ENCODE measurements at regions not wholly inside any gene's neighbourhood (a gene's known extent, or its start where the extent isn't known, plus 50 kb on each side); places are given as distances from the start of the nearest gene placed in this dataset.

GRCh38 chr12:130254461-130255276 lies 83.0 kb upstream of the PIWIL1 start:
- peak; percentile 60 for DNase-seq (ENCODE audit: low read depth)

GRCh38 chr12:130258863-130259262 lies 78.8 kb upstream of the PIWIL1 start:
- DNase-seq (ENCODE audit: low read depth): no peak

- DNase-seq (ENCODE audit: low read depth): no peak
Measured at GRCh38 chr12:130263025-130263424, 74.7 kb upstream of the PIWIL1 start.

- DNase-seq (ENCODE audit: low read depth): no peak
Measured at GRCh38 chr12:130263996-130264395, 73.7 kb upstream of the PIWIL1 start.

- peak; percentile 8 for DNase-seq (ENCODE audit: low read depth)
Measured at GRCh38 chr12:130266751-130267150, 70.9 kb upstream of the PIWIL1 start.

- peak; percentile 26 for DNase-seq (ENCODE audit: low read depth)
Measured at GRCh38 chr12:130280231-130280630, 57.5 kb upstream of the PIWIL1 start.

GRCh38 chr12:130280742-130281141 lies 56.9 kb upstream of the PIWIL1 start:
- no peak for DNase-seq (ENCODE audit: low read depth)

- peak; percentile 4 for DNase-seq (ENCODE audit: low read depth)
Measured at GRCh38 chr12:130281153-130281799, 56.4 kb upstream of the PIWIL1 start.

GRCh38 chr12:130286041-130286440 lies 51.6 kb upstream of the PIWIL1 start:
- peak; percentile 38 for DNase-seq (ENCODE audit: low read depth)

- no peak for DNase-seq (ENCODE audit: low read depth)
Measured at GRCh38 chr12:130286741-130287440, 50.8 kb upstream of the PIWIL1 start.
